ENCODE measurements at regions not wholly inside any gene's neighbourhood (a gene's known extent, or its start where the extent isn't known, plus 50 kb on each side); places are given as distances from the start of the nearest gene placed in this dataset.
"Not testable (repeated sequence)": the region's sequence is repeated elsewhere in the genome, so short reads cannot be mapped to it uniquely, and the experiment has no call there.

DNA sequence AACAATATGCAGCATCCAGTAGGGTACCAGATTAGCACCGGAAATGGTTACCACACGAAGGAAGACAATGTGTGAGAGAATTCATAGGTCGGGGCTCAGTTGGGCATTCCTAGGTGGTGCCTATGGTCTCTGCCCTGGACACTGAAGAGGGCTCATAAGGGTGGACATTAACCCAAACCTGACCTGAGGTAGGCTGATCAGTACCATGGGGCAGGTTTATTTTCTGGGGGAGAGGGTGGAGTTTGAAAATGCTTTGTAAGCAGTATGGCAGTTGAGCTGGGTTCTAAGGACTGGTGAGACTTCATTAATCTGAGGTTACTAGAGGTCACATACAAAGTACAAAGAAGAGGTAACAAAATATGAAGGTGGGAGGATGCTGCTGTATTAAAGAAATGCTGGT lies 68.4 kb downstream of the RPL22L1 start:
- dilution Hi-C loops (cut with MboI; ENCODE audit: extremely low pct_ligation_motif_present, low sequenced_read_pairs): no loop called here
- H3K4me3 ChIP-seq (ENCODE audit: control insufficient read depth in 2 of 3, extremely low read depth in 1 of 3, insufficient read depth in 2 of 3, low read depth in 1 of 3, low read length in 3 of 3): no peak overlapping the region
- no peak overlapping the region for H3K4me2 ChIP-seq (ENCODE audit: control insufficient read depth, extremely low read depth, insufficient read depth, low read depth, low read length)
- H3K4me1 ChIP-seq (ENCODE audit: control insufficient read depth, extremely low read depth, insufficient read depth, low read length): peaks cover 8% of the 10 kb centered on the region
- no peaks in the 10 kb centered on the region for H3K27me3 ChIP-seq (ENCODE audit: control insufficient read depth, extremely low read depth, insufficient read depth, low read length)
- H3K9me3 ChIP-seq (ENCODE audit: control insufficient read depth, low read depth, low read length): no peaks in the 10 kb centered on the region
- DNase-seq (ENCODE audit: low read depth, low spot score) (no peak), FAIRE-seq (no peak)
- H3K79me2 ChIP-seq (ENCODE audit: control insufficient read depth, insufficient read depth, low read length): no peaks in the 10 kb centered on the region
- no peaks in the 10 kb centered on the region for H3K9me1 ChIP-seq (ENCODE audit: control insufficient read depth, extremely low read depth, insufficient read depth, low read length)
- H3K9ac ChIP-seq (ENCODE audit: control insufficient read depth, extremely low read depth, insufficient read depth, low read length): no peak overlapping the region
- H4K20me1 ChIP-seq (ENCODE audit: control insufficient read depth, extremely low read depth, insufficient read depth, low read length): no peaks in the 10 kb centered on the region
- no peaks in the 10 kb centered on the region for H3K36me3 ChIP-seq (ENCODE audit: control insufficient read depth in 2 of 2, extremely low read depth in 1 of 2, insufficient read depth in 2 of 2, low read length in 2 of 2)
- H3K27ac ChIP-seq (ENCODE audit: control insufficient read depth, insufficient read depth, low read length): no peak overlapping the region
- no peak overlapping the region for H2AFZ ChIP-seq (ENCODE audit: control insufficient read depth, low read length)
- TF ChIP-seq EZH2 (IDR thresholded peaks at IDR 0.05; ENCODE audit: low read length): no peak
- TF ChIP-seq, protein P1, sequence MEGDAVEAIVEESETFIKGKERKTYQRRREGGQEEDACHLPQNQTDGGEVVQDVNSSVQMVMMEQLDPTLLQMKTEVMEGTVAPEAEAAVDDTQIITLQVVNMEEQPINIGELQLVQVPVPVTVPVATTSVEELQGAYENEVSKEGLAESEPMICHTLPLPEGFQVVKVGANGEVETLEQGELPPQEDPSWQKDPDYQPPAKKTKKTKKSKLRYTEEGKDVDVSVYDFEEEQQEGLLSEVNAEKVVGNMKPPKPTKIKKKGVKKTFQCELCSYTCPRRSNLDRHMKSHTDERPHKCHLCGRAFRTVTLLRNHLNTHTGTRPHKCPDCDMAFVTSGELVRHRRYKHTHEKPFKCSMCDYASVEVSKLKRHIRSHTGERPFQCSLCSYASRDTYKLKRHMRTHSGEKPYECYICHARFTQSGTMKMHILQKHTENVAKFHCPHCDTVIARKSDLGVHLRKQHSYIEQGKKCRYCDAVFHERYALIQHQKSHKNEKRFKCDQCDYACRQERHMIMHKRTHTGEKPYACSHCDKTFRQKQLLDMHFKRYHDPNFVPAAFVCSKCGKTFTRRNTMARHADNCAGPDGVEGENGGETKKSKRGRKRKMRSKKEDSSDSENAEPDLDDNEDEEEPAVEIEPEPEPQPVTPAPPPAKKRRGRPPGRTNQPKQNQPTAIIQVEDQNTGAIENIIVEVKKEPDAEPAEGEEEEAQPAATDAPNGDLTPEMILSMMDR (optimal IDR thresholded peaks at IDR 0.05 in 1 of 3, IDR thresholded peaks at IDR 0.05 in 1 of 3, conservative IDR thresholded peaks at IDR 0.05 in 1 of 3; ENCODE audit: extremely low read depth in 1 of 3, insufficient read depth in 2 of 3, low read length in 3 of 3): no peak

GRCh38 chr3:170800275-170800674 lies 69.7 kb downstream of the RPL22L1 start:
- H3K4me2 ChIP-seq (ENCODE audit: control insufficient read depth, extremely low read depth, insufficient read depth, low read depth, low read length); DNase-seq (ENCODE audit: low read depth, low spot score); H3K9ac ChIP-seq (ENCODE audit: control insufficient read depth, extremely low read depth, insufficient read depth, low read length); H4K20me1 ChIP-seq (ENCODE audit: control insufficient read depth, extremely low read depth, insufficient read depth, low read length); H3K27me3 ChIP-seq (ENCODE audit: control insufficient read depth, extremely low read depth, insufficient read depth, low read length); H3K9me1 ChIP-seq (ENCODE audit: control insufficient read depth, extremely low read depth, insufficient read depth, low read length); FAIRE-seq; H3K4me3 ChIP-seq (ENCODE audit: control insufficient read depth in 2 of 3, extremely low read depth in 1 of 3, insufficient read depth in 2 of 3, low read depth in 1 of 3, low read length in 3 of 3); H3K4me1 ChIP-seq (ENCODE audit: control insufficient read depth, extremely low read depth, insufficient read depth, low read length); H3K27ac ChIP-seq (ENCODE audit: control insufficient read depth, insufficient read depth, low read length); H3K79me2 ChIP-seq (ENCODE audit: control insufficient read depth, insufficient read depth, low read length); dilution Hi-C loops (cut with MboI; ENCODE audit: extremely low pct_ligation_motif_present, low sequenced_read_pairs); H3K36me3 ChIP-seq (ENCODE audit: control insufficient read depth in 2 of 2, extremely low read depth in 1 of 2, insufficient read depth in 2 of 2, low read length in 2 of 2); H3K9me3 ChIP-seq (ENCODE audit: control insufficient read depth, low read depth, low read length); H2AFZ ChIP-seq (ENCODE audit: control insufficient read depth, low read length): not testable (repeated sequence)

DNA sequence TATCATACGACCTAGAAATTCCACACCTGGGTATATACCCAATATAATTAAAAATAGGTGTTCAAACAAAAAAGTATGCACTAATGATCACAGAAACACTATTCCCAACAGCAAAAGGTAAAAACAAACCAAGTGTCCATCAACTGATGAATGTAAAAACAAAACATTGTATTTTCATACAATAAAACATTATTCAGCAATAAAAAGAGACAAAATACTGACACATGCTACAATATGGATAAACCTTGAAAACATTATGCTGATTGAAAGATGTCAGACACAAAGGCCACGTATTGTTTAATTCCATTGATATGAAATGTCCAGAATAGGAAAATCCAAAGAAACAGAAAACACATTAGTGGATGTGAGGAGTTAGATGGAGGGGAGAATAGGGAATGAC lies 71.0 kb downstream of the RPL22L1 start:
- H3K36me3 ChIP-seq (ENCODE audit: control insufficient read depth in 2 of 2, extremely low read depth in 1 of 2, insufficient read depth in 2 of 2, low read length in 2 of 2): no peaks in the 10 kb centered on the region
- no peaks in the 10 kb centered on the region for H3K27me3 ChIP-seq (ENCODE audit: control insufficient read depth, extremely low read depth, insufficient read depth, low read length)
- H3K9ac ChIP-seq (ENCODE audit: control insufficient read depth, extremely low read depth, insufficient read depth, low read length): no peak overlapping the region
- FAIRE-seq: no peak
- H3K4me3 ChIP-seq (ENCODE audit: control insufficient read depth in 2 of 3, extremely low read depth in 1 of 3, insufficient read depth in 2 of 3, low read depth in 1 of 3, low read length in 3 of 3): no peak overlapping the region
- H2AFZ ChIP-seq (ENCODE audit: control insufficient read depth, low read length): no peak overlapping the region
- H3K4me2 ChIP-seq (ENCODE audit: control insufficient read depth, extremely low read depth, insufficient read depth, low read depth, low read length): no peak overlapping the region
- H3K9me1 ChIP-seq (ENCODE audit: control insufficient read depth, extremely low read depth, insufficient read depth, low read length): no peaks in the 10 kb centered on the region
- no peak overlapping the region for H3K27ac ChIP-seq (ENCODE audit: control insufficient read depth, insufficient read depth, low read length)
- dilution Hi-C loops (cut with MboI; ENCODE audit: extremely low pct_ligation_motif_present, low sequenced_read_pairs): no loop called here
- no peak for TF ChIP-seq EZH2 (IDR thresholded peaks at IDR 0.05; ENCODE audit: low read length)
- TF ChIP-seq, protein P1 (optimal IDR thresholded peaks at IDR 0.05 in 1 of 3, IDR thresholded peaks at IDR 0.05 in 1 of 3, conservative IDR thresholded peaks at IDR 0.05 in 1 of 3; ENCODE audit: extremely low read depth in 1 of 3, insufficient read depth in 2 of 3, low read length in 3 of 3): no peak
- DNase-seq (ENCODE audit: low read depth, low spot score): no peak
- no peaks in the 10 kb centered on the region for H3K9me3 ChIP-seq (ENCODE audit: control insufficient read depth, low read depth, low read length)
- H4K20me1 ChIP-seq (ENCODE audit: control insufficient read depth, extremely low read depth, insufficient read depth, low read length): no peaks in the 10 kb centered on the region
- peaks cover 6% of the 10 kb centered on the region for H3K4me1 ChIP-seq (ENCODE audit: control insufficient read depth, extremely low read depth, insufficient read depth, low read length)
- no peaks in the 10 kb centered on the region for H3K79me2 ChIP-seq (ENCODE audit: control insufficient read depth, insufficient read depth, low read length)
